NCI-H2196 treated with DMSO at 0.1 percent for 48 hours (cell line): ENCODE measurements at regions not wholly inside any gene's neighbourhood (a gene's known extent, or its start where the extent isn't known, plus 50 kb on each side); places are given as distances from the start of the nearest gene placed in this dataset.
"Not testable (repeated sequence)": the region's sequence is repeated elsewhere in the genome, so short reads cannot be mapped to it uniquely, and the experiment has no call there.

Experiments
- DNase-seq: peaks from one replicate; lab custom pipeline; 2025; ENCODE audit not compliant: unreplicated experiment; lab: John Stamatoyannopoulos, UW

- no peak for DNase-seq
These were observed 446.7 kb upstream of the TMEM132C start for GRCh38 chr12:127820271-127820670.

- no peak for DNase-seq
These were observed 446.1 kb upstream of the TMEM132C start for GRCh38 chr12:127820846-127821245.

GRCh38 chr12:127822809-127823411, 444.1 kb upstream of the TMEM132C start:
- no peak for DNase-seq

GRCh38 chr12:127823801-127824200, 443.2 kb upstream of the TMEM132C start:
- DNase-seq: no peak

GRCh38 chr12:127829281-127830064, 437.5 kb upstream of the TMEM132C start:
- DNase-seq: no peak

- no peak for DNase-seq
These were observed 436.9 kb upstream of the TMEM132C start for GRCh38 chr12:127830065-127830460.

- DNase-seq: no peak
These were observed 436.2 kb upstream of the TMEM132C start for GRCh38 chr12:127830730-127831129.

- DNase-seq: no peak
These were observed 434.8 kb upstream of the TMEM132C start for GRCh38 chr12:127832172-127832571.

- DNase-seq: not testable (repeated sequence)
These were observed 430.2 kb upstream of the TMEM132C start for GRCh38 chr12:127836802-127837201.

- no peak for DNase-seq
These were observed 409.3 kb upstream of the TMEM132C start for GRCh38 chr12:127857661-127858060.

GRCh38 chr12:127860536-127860935, 406.4 kb upstream of the TMEM132C start:
- DNase-seq: no peak

GRCh38 chr12:127861406-127861805, 405.6 kb upstream of the TMEM132C start:
- DNase-seq: no peak

- no peak for DNase-seq
These were observed 393.7 kb upstream of the TMEM132C start for GRCh38 chr12:127873306-127873705.

- DNase-seq: no peak
These were observed 385.4 kb upstream of the TMEM132C start for GRCh38 chr12:127881371-127882140.

GRCh38 chr12:127883013-127883412, 384.0 kb upstream of the TMEM132C start:
- no peak for DNase-seq

GRCh38 chr12:127885954-127886750, 380.8 kb upstream of the TMEM132C start:
- no peak for DNase-seq

- DNase-seq: no peak
These were observed 380.1 kb upstream of the TMEM132C start for GRCh38 chr12:127886827-127887226.

- DNase-seq: no peak
These were observed 377.8 kb upstream of the TMEM132C start for GRCh38 chr12:127888943-127889719.

GRCh38 chr12:127893895-127894609, 372.9 kb upstream of the TMEM132C start:
- DNase-seq: no peak

GRCh38 chr12:127896661-127897060, 370.3 kb upstream of the TMEM132C start:
- DNase-seq: no peak
